Stimulated activated CD8-positive, alpha-beta memory T cell treated with anti-CD3 and anti-CD28 coated beads, Interleukin-2, amount 100 ng/mL, for 1 hour (primary cell): ENCODE measurements at regions not wholly inside any gene's neighbourhood (a gene's known extent, or its start where the extent isn't known, plus 50 kb on each side); places are given as distances from the start of the nearest gene placed in this dataset.
"Not testable (repeated sequence)": the region's sequence is repeated elsewhere in the genome, so short reads cannot be mapped to it uniquely, and the experiment has no call there.

Experiments
- DNase-seq, 2 donors: peaks; one replicate each; pipeline ENCODE4 v3.0.0-alpha.2; 2020; ENCODE audit warnings: low read depth in 2 of 2

GRCh38 chr13:108077284-108077683 lies 138.1 kb downstream of the LIG4 start:
- no peak for DNase-seq

DNA sequence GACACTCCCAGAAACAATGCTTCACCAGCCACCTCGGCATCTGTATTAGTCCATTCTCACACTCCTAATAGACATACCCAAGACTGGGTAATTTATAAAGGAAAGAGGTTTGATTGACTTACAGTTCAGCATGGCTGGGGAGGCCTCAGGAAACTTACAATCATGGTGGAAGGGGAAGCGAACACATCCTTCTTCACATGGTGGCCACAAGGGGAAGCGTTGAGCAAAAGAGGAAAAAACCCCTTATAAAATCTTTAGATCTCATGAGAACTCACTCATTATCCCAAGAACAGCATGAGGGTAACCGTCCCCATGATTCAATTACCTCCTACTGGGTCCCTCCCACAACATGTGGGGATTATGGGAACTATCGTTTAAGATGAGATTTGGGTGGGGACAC lies 140.9 kb downstream of the LIG4 start:
- not testable (repeated sequence) for DNase-seq

GRCh38 chr13:108070925-108071324 lies 144.4 kb downstream of the LIG4 start:
- DNase-seq, result no peak

DNA sequence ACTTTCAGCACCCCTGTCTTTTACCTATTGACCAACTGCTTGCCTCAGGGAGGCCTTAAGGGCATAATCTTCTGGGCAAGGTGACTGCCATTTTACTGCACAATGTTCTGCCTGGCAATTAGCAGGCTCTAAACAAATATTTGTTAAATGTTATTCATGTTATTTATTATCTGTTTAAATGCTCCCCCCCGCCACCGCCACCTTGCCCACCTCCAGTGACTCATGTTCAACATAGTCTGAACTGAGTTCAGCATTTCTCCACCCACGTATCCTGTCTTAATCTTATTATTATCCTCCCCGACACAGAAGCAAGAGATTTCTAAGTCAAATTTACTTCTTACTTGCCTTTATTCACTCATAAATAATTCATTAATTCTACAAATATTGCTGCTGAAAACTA lies 144.8 kb downstream of the LIG4 start:
- no peak for DNase-seq

- DNase-seq, result no peak
Measured at GRCh38 chr13:108069521-108070210, 145.7 kb downstream of the LIG4 start.

- DNase-seq, result not testable (repeated sequence)
Measured at GRCh38 chr13:108064372-108064771, 151.0 kb downstream of the LIG4 start.

GRCh38 chr13:108060111-108060510 lies 155.2 kb downstream of the LIG4 start:
- DNase-seq, result no peak

DNA sequence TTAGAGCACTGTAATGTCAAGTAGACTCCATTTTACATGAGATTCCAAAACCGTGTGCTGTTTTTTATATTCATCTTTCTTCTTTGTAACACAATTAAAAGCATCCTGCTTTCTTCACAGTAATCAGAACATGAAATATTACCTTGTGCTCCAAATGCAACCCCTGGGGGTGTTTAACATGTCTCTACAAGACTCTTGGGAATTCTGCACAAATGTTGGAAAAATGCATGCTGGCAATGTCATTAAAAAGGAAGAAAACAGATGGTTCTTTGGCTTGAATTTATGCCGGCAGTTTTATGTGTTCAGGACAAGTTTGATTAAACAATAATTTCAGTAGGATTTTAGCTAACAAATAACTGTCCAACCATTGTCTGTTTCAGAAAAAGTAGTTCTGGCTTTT lies 159.1 kb downstream of the LIG4 start:
- DNase-seq, result no peak

DNA sequence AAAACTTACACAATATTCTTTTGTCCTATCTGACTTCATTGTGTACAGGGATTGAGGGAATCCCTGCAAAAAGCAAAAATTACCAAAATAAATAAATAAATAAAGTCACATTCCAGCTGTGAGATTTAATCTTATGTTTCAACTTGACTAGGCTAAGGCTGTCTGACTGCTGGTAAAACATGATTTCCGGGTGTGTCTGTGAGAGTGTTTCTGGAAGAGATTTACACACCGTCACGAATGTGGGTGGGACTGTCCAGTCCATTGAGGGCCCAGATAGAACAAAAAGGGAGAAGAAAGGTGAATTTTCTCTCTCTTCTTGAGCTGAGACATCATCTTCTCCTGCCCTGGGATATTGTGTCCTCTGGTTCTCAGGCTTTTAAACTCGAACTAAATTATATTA lies 166.1 kb downstream of the LIG4 start:
- DNase-seq, result no peak

DNA sequence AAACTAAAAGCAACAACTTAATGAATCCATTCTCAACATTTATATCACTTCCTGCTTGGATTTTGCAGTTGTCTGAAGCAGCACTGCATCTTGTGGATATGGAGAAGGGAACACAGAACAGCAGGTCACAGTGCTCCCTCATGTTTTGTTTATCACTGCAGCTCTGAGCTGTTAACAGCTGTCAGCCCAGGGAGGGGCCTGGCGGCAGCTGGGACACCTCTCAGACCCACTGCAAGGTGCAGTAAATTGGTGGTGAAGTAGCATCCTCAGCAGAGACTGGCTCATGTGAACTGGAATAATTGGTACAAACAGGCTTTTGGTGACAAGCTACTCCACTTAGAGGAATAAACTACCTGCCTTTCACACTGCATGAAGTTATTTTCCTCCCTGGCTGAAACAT lies 170.4 kb downstream of the LIG4 start:
- DNase-seq, result no peak

DNA sequence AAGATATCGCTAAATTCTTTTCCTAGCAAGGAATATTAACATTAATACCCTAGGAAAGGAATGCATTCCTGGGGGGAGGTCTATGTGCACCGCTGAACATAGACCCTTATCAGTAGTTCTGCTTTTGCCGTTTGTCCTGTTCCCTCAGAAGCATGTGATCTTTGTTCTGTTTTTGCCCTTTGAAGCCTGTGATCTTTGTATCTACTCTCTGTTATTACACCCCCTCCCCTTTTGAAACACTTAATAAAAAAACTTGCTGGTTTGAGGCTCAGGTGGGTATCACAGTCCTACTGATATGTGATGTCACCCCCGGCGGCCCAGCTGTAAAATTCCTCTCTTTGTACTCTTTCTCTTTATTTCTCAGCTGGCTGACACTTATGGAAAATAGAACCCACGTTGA lies 172.5 kb downstream of the LIG4 start:
- DNase-seq, result not testable (repeated sequence)

DNA sequence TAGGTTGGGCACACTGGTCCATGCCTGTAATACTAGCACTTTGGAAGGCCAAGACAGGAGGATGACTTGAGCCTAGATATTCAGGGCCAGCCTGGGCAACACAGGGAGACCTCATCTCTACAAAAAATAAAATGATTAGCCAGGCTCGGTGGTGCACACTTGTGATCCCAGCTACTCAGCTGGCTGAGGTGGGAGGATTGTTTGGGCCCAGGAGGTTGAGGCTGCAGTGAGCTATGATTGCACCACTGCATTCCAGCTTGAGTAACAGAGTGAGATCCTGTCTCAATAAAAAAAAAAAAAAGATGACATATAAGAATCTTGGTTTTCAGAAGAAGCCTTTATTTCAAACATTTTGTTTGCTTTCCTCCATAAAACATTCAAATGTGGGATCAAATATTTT lies 178.0 kb downstream of the LIG4 start:
- no peak for DNase-seq

DNA sequence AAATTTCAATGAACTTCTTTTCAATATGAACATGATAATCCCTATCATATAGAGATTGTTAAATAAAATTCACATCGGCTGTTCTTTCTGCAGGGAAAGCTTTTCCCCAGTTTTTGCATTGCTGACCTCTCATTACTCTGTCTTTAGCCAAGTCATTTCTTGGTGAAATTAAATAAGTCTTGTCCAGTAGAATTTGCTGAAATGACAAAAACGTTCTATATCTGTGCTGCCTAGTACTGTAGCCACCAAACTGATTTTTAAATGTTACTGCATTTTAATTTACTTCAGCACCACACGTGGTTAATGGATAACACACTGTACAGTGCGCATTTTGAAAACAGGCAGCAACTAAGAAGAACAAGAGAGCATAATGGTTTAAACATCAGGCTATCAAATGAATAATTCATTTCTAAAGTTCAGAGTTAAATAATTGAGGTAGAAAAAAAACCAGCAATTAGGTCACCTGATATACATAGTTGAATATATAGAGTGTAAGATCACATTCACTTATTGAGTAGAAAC lies 178.9 kb downstream of the LIG4 start:
- DNase-seq, result no peak

DNA sequence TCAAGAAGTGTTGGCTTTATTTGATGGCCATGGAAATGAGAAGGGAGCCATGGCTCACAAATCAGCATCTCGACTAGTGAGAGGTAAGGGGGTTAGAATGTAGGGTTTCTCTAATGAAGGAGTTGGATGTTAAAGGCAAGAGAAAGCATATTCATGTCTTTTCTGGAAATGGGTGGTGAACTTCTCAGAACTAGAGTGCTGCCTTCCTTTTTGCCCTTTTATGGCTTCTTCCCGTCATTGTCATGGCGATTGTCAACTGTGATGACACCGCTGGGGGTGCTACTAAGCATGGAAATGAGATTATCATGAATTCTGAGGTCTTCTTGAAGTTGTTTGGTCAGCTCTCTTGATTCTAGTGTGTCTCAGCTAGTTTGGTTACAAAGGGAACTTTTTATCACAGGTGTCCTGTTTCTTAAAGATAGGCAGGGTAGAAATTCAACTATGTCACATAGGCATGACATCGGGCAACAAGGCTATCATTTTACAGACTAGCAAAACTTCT lies 180.4 kb downstream of the LIG4 start:
- no peak for DNase-seq

DNA sequence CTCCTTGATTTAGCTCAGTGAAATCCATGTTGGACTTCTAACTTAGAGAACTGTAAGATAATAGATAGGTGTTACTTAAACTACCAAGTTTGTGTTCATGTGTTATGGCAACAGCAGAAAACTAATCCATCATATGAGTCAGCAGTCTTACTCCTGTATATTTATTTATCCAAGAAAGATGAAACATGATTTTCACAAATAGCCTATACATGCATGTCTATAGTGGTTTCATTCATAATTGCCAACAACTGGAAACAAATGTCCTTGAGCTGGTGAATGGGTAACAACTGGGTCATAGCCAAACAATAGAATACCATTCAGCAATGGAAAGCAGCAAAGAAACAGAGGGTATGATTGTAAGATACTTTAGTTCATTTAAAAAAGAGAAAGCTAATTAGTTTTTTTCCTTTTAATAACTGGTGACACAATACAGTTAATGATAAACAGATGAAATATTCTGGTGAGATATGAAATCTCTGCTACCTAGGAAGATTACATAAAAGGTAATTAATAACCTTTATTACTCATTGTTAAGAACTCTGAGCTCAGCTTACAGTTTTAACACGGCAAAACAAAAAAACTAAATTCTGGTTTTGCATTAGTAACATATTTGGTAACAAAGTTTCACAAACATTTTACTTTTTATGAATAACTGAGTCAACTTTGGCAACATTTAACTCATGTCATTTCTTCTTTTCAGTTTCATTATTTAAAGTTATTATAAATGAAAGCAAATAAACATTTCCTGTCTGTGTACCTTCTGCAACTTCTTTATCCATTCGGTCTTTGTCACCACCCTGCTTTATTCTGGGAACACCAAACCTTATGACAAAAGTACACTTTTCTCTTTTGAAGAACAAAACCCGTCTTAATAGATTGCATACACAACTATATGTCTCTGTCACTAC lies 181.3 kb downstream of the LIG4 start:
- DNase-seq, result no peak

GRCh38 chr13:108031865-108032264 lies 183.5 kb downstream of the LIG4 start:
- no peak for DNase-seq

DNA sequence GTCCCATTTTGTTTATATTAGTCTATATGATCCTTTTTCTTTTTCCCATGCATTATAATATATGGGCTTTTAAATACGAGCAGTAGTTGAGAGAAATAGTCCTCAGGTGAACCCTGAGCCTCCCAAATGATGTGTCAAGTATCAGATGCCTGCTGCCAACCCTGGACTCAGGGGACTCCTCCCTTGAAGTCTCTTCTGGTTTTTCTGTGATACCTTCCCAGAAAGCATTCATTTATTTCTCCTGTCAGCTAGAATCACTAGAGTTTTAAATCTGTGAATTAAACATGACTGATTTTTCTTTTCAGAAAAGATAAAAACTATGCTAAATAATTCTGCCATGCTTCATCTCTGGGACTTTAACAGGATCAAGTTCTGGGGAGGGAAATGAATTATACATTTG lies 184.6 kb downstream of the LIG4 start:
- DNase-seq, result no peak

GRCh38 chr13:108026680-108027410 lies 188.5 kb downstream of the LIG4 start:
- no peak for DNase-seq

GRCh38 chr13:108020027-108020426 lies 195.3 kb downstream of the LIG4 start:
- no peak for DNase-seq

DNA sequence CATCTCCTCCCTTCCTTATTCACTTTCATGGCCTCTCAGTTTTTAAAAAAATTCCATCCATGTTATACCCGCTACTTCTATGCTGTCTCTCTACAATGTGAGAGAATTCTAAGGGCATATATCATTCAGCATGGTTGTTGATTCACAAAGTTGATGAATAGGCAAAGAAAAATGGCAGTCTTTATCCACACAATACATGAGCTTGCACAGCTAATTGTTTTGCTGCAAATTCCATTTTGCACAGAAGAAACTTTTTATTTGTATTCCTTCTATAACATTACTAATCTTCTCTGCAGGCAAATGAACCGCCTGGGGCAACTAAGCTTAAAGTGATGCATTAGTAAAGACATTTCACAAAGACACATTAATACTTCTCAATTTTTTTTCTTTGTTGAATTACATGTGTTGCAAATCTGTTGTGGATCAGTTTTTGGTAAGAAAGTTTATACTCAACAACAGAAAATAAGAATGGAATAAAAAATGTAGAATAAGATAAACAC lies 196.9 kb downstream of the LIG4 start:
- no peak for DNase-seq

GRCh38 chr13:108006619-108007018 lies 208.7 kb downstream of the LIG4 start:
- no peak for DNase-seq

- no peak for DNase-seq
Measured at GRCh38 chr13:108005231-108005630, 210.1 kb downstream of the LIG4 start.
